IPS DF 6.9 (cell line): ENCODE measurements at regions not wholly inside any gene's neighbourhood (a gene's known extent, or its start where the extent isn't known, plus 50 kb on each side); places are given as distances from the start of the nearest gene placed in this dataset.

Source experiments
- DNase-seq: peaks from one replicate; pipeline ENCODE4 v3.0.0-alpha.2; 2013; ENCODE audit warnings: low read depth, low spot score
- H3K27ac ChIP-seq: one replicate; pipeline ENCODE4 v1.5.1; 2013; ENCODE audit warnings: low read length, control low read depth
- H3K27me3 ChIP-seq: 2 replicates; pipeline ENCODE4 v1.6.1; 2013; ENCODE audit warnings: mild to moderate bottlenecking, low read length; ENCODE audit not compliant: control insufficient read depth, insufficient read depth
- H3K36me3 ChIP-seq: 2 replicates; pipeline ENCODE4 v1.6.1; 2013; ENCODE audit warnings: low read length; ENCODE audit not compliant: control insufficient read depth, insufficient read depth
- H3K4me1 ChIP-seq: 2 replicates; pipeline ENCODE4 v1.6.1; 2013; ENCODE audit warnings: low read length; ENCODE audit not compliant: control insufficient read depth, insufficient read depth
- H3K4me3 ChIP-seq: 2 replicates; pipeline ENCODE4 v1.5.1; 2013; ENCODE audit warnings: mild to moderate bottlenecking, low read length
- H3K9me3 ChIP-seq: 2 replicates; pipeline ENCODE4 v1.6.1; 2013; ENCODE audit warnings: low read length, inconsistent platforms; ENCODE audit not compliant: control insufficient read depth, insufficient read depth
- WGBS: extraction: QIAGEN DNeasy Blood & Tissue Kit; methylation state at CpG from one replicate; pipeline ENCODE4 v1.1.7; 2013; ENCODE audit warnings: mixed read lengths, missing lambda C conversion rate; ENCODE audit not compliant: insufficient read length, insufficient coverage; 5-methylcytosine and 5-hydroxymethylcytosine counted together

- no peak for DNase-seq
- H3K4me3 ChIP-seq: no peak overlapping the region
- no peaks in the 10 kb centered on the region for H3K4me1 ChIP-seq
- no peaks in the 10 kb centered on the region for H3K27me3 ChIP-seq
- WGBS: no CpG with 5 or more reads among the region's 2 CpGs
- H3K9me3 ChIP-seq: no peaks in the 10 kb centered on the region
- H3K36me3 ChIP-seq: no peaks in the 10 kb centered on the region
- no peak overlapping the region for H3K27ac ChIP-seq
These were observed 600.8 kb downstream of the IGSF11 start for GRCh38 chr3:118433825-118434224.

GRCh38 chr3:118435851-118436350, 598.7 kb downstream of the IGSF11 start:
- Histone ChIP-seq H3K27ac (no peak overlapping the region), H3K36me3 (no peaks in the 10 kb centered on the region), H3K4me3 (no peak overlapping the region), H3K9me3 (no peaks in the 10 kb centered on the region), H3K27me3 (no peaks in the 10 kb centered on the region), H3K4me1 (no peaks in the 10 kb centered on the region)
- WGBS: no CpG with 5 or more reads among the region's 1 CpG
- no peak for DNase-seq

GRCh38 chr3:118436697-118437262, 597.9 kb downstream of the IGSF11 start:
- no CpG with 5 or more reads among the region's 1 CpG for WGBS
- Histone ChIP-seq H3K9me3 (no peaks in the 10 kb centered on the region), H3K36me3 (no peaks in the 10 kb centered on the region), H3K4me1 (no peaks in the 10 kb centered on the region), H3K27me3 (no peaks in the 10 kb centered on the region), H3K27ac (no peak overlapping the region), H3K4me3 (no peak overlapping the region)
- DNase-seq: no peak

GRCh38 chr3:118445036-118445435, 589.6 kb downstream of the IGSF11 start:
- WGBS: no CpG with 5 or more reads among the region's 6 CpGs
- H3K36me3 ChIP-seq: no peaks in the 10 kb centered on the region
- H3K27me3 ChIP-seq: no peaks in the 10 kb centered on the region

GRCh38 chr3:118447339-118447738, 587.3 kb downstream of the IGSF11 start:
- H3K27ac ChIP-seq: no peak overlapping the region
- no peaks in the 10 kb centered on the region for H3K4me1 ChIP-seq
- no peaks in the 10 kb centered on the region for H3K36me3 ChIP-seq
- H3K27me3 ChIP-seq: no peaks in the 10 kb centered on the region
- H3K4me3 ChIP-seq: no peak overlapping the region
- no peaks in the 10 kb centered on the region for H3K9me3 ChIP-seq
- DNase-seq: no peak

More at GRCh38 chr3:118445036-118445435, 589.6 kb downstream of the IGSF11 start:
- DNase-seq: no peak
- no peak overlapping the region for H3K27ac ChIP-seq
- no peaks in the 10 kb centered on the region for H3K4me1 ChIP-seq
- no peaks in the 10 kb centered on the region for H3K9me3 ChIP-seq
- H3K4me3 ChIP-seq: no peak overlapping the region

- no CpG with 5 or more reads among the region's 2 CpGs for WGBS
- H3K36me3 ChIP-seq: no peaks in the 10 kb centered on the region
- no peaks in the 10 kb centered on the region for H3K27me3 ChIP-seq
- no peaks in the 10 kb centered on the region for H3K9me3 ChIP-seq
- H3K4me3 ChIP-seq: no peak overlapping the region
- no peak for DNase-seq
- H3K27ac ChIP-seq: no peak overlapping the region
- no peaks in the 10 kb centered on the region for H3K4me1 ChIP-seq
These were observed 567.8 kb downstream of the IGSF11 start for GRCh38 chr3:118466795-118467330.

GRCh38 chr3:118468801-118469200, 565.8 kb downstream of the IGSF11 start:
- Histone ChIP-seq H3K27me3 (no peaks in the 10 kb centered on the region), H3K36me3 (no peaks in the 10 kb centered on the region), H3K4me3 (no peak overlapping the region), H3K9me3 (no peaks in the 10 kb centered on the region), H3K27ac (no peak overlapping the region), H3K4me1 (no peaks in the 10 kb centered on the region)
- DNase-seq: no peak

GRCh38 chr3:118472586-118472985, 562.1 kb downstream of the IGSF11 start:
- H3K27me3 ChIP-seq: no peaks in the 10 kb centered on the region
- no peak overlapping the region for H3K27ac ChIP-seq
- no peak overlapping the region for H3K4me3 ChIP-seq
- no peaks in the 10 kb centered on the region for H3K4me1 ChIP-seq
- no peaks in the 10 kb centered on the region for H3K36me3 ChIP-seq
- no peaks in the 10 kb centered on the region for H3K9me3 ChIP-seq
- WGBS: no CpG with 5 or more reads among the region's 1 CpG
- no peak for DNase-seq

- H3K27me3 ChIP-seq: no peaks in the 10 kb centered on the region
- no peaks in the 10 kb centered on the region for H3K4me1 ChIP-seq
- DNase-seq: no peak
- no peaks in the 10 kb centered on the region for H3K9me3 ChIP-seq
- H3K36me3 ChIP-seq: no peaks in the 10 kb centered on the region
- no peak overlapping the region for H3K27ac ChIP-seq
- H3K4me3 ChIP-seq: no peak overlapping the region
These were observed 561.3 kb downstream of the IGSF11 start for GRCh38 chr3:118473343-118473742.

- Histone ChIP-seq H3K36me3 (no peaks in the 10 kb centered on the region), H3K4me3 (no peak overlapping the region), H3K27me3 (no peaks in the 10 kb centered on the region), H3K4me1 (peaks cover 8% of the 10 kb centered on the region; the same call in 1 of the 2 replicates), H3K9me3 (no peaks in the 10 kb centered on the region), H3K27ac (no peak overlapping the region)
- no CpG with 5 or more reads among the region's 2 CpGs for WGBS
- no peak for DNase-seq
These were observed 557.6 kb downstream of the IGSF11 start for GRCh38 chr3:118476885-118477618.

- Histone ChIP-seq H3K4me1 (peaks cover 8% of the 10 kb centered on the region; the same call in 1 of the 2 replicates), H3K27ac (no peak overlapping the region), H3K27me3 (no peaks in the 10 kb centered on the region), H3K36me3 (no peaks in the 10 kb centered on the region), H3K4me3 (no peak overlapping the region), H3K9me3 (no peaks in the 10 kb centered on the region)
- no CpG with 5 or more reads among the region's 2 CpGs for WGBS
- no peak for DNase-seq
These were observed 556.9 kb downstream of the IGSF11 start for GRCh38 chr3:118477768-118478167.
